Activated CD4-positive, alpha-beta memory T cell treated with anti-CD3 and anti-CD28 coated beads, Interleukin-2, amount 10 ng/mL, durations not matched to agents 7 days and 5 days (primary cell): ENCODE measurements at regions not wholly inside any gene's neighbourhood (a gene's known extent, or its start where the extent isn't known, plus 50 kb on each side); places are given as distances from the start of the nearest gene placed in this dataset.

Experiments
- CTCF ChIA-PET: fragments of 350-600 bp; sonication (Branson Sonifier 250); formaldehyde crosslinking; loops from one replicate; lab custom pipeline; 2021; ENCODE audit warnings: antibody characterized with exemption, inconsistent platforms; lab: Charles Lee
- POLR2A ChIA-PET: fragments of 350-600 bp; sonication (Branson Sonifier 250); formaldehyde crosslinking; loops from one replicate; lab custom pipeline; 2021; ENCODE audit warnings: antibody characterized with exemption; lab: Charles Lee
- DNase-seq: peaks from one replicate; pipeline ENCODE4 v3.0.0-alpha.2; 2020
- H3K27ac Mint-ChIP-seq: one replicate; pipeline ENCODE4 v1.8.0; 2021; ENCODE audit warnings: mild to moderate bottlenecking, mixed read lengths
- H3K27me3 Mint-ChIP-seq: one replicate; pipeline ENCODE4 v1.8.0; 2021; ENCODE audit warnings: mixed read lengths
- H3K36me3 Mint-ChIP-seq: one replicate; pipeline ENCODE4 v1.8.0; 2021; ENCODE audit warnings: low read depth, mixed read lengths
- H3K4me1 Mint-ChIP-seq: one replicate; pipeline ENCODE4 v1.8.0; 2021; ENCODE audit warnings: mixed read lengths
- H3K4me3 Mint-ChIP-seq: one replicate; pipeline ENCODE4 v1.8.0; 2021; ENCODE audit warnings: mild to moderate bottlenecking, mixed read lengths
- H3K9me3 Mint-ChIP-seq: one replicate; pipeline ENCODE4 v1.8.0; 2021; ENCODE audit warnings: mixed read lengths

GRCh38 chr9:20291201-20291600 lies 331.1 kb downstream of the MLLT3 start:
- ChIA-PET CTCF (no interaction called here), POLR2A (no interaction called here)
- Mint-ChIP-seq H3K9me3 (peaks cover 18% of the 10 kb centered on the region), H3K27me3 (no peaks in the 10 kb centered on the region), H3K4me1 (peaks cover 2% of the 10 kb centered on the region), H3K27ac (no peak overlapping the region), H3K36me3 (peaks cover 9% of the 10 kb centered on the region), H3K4me3 (no peak overlapping the region)
- no peak for DNase-seq

- peaks cover 18% of the 10 kb centered on the region for H3K9me3 Mint-ChIP-seq
- peaks cover 9% of the 10 kb centered on the region for H3K36me3 Mint-ChIP-seq
- H3K27ac Mint-ChIP-seq: no peak overlapping the region
- peaks cover 7% of the 10 kb centered on the region for H3K4me1 Mint-ChIP-seq
- CTCF ChIA-PET: no interaction called here
- no peak for DNase-seq
- POLR2A ChIA-PET: no interaction called here
- no peak overlapping the region for H3K4me3 Mint-ChIP-seq
- no peaks in the 10 kb centered on the region for H3K27me3 Mint-ChIP-seq
These were observed 332.0 kb downstream of the MLLT3 start for GRCh38 chr9:20290257-20290656.

- POLR2A ChIA-PET: no interaction called here
- Mint-ChIP-seq H3K9me3 (peaks cover 18% of the 10 kb centered on the region), H3K27me3 (no peaks in the 10 kb centered on the region), H3K27ac (no peak overlapping the region), H3K4me3 (no peak overlapping the region), H3K4me1 (peaks cover 7% of the 10 kb centered on the region), H3K36me3 (peaks cover 9% of the 10 kb centered on the region)
- CTCF ChIA-PET: no interaction called here
- no peak for DNase-seq
These were observed 332.8 kb downstream of the MLLT3 start for GRCh38 chr9:20289423-20290010.

GRCh38 chr9:20286969-20287368 lies 335.3 kb downstream of the MLLT3 start:
- CTCF ChIA-PET: no interaction called here
- Mint-ChIP-seq H3K36me3 (peaks cover 7% of the 10 kb centered on the region), H3K27ac (no peak overlapping the region), H3K9me3 (peaks cover 16% of the 10 kb centered on the region), H3K4me1 (peaks cover 7% of the 10 kb centered on the region), H3K4me3 (no peak overlapping the region), H3K27me3 (no peaks in the 10 kb centered on the region)
- POLR2A ChIA-PET: interaction anchor here (0.5 kb wide), 1 partner anchor 1742 kb away, joined by 4 read pairs; no protein-coding TSS in a partner anchor
- DNase-seq: no peak

GRCh38 chr9:20286154-20286700 lies 336.1 kb downstream of the MLLT3 start:
- POLR2A ChIA-PET: no interaction called here
- peaks cover 12% of the 10 kb centered on the region for H3K9me3 Mint-ChIP-seq
- H3K4me1 Mint-ChIP-seq: peaks cover 7% of the 10 kb centered on the region
- no peak overlapping the region for H3K27ac Mint-ChIP-seq
- no peak for DNase-seq
- CTCF ChIA-PET: interaction anchor here (0.6 kb wide), 1 partner anchor 338 kb away, joined by 3 read pairs; no protein-coding TSS in a partner anchor
- peaks cover 4% of the 10 kb centered on the region for H3K36me3 Mint-ChIP-seq
- no peak overlapping the region for H3K4me3 Mint-ChIP-seq
- H3K27me3 Mint-ChIP-seq: no peaks in the 10 kb centered on the region

GRCh38 chr9:20284601-20285289 lies 337.6 kb downstream of the MLLT3 start:
- Mint-ChIP-seq H3K27ac (no peak overlapping the region), H3K4me1 (peaks cover 15% of the 10 kb centered on the region), H3K36me3 (peaks cover 3% of the 10 kb centered on the region), H3K4me3 (no peak overlapping the region), H3K9me3 (peaks cover 11% of the 10 kb centered on the region), H3K27me3 (no peaks in the 10 kb centered on the region)
- ChIA-PET CTCF (interaction anchor here (1.3 kb wide), 1 partner anchor 15 kb away, joined by 4 read pairs; no protein-coding TSS in a partner anchor), POLR2A (no interaction called here)
- DNase-seq: no peak

- DNase-seq: no peak
- CTCF ChIA-PET: no interaction called here
- H3K36me3 Mint-ChIP-seq: peaks cover 18% of the 10 kb centered on the region
These were observed 342.0 kb downstream of the MLLT3 start for GRCh38 chr9:20280330-20280729.

GRCh38 chr9:20276762-20277161 lies 345.5 kb downstream of the MLLT3 start:
- peaks cover 56% of the 10 kb centered on the region for H3K9me3 Mint-ChIP-seq
- DNase-seq: no peak
- CTCF ChIA-PET: no interaction called here
- H3K27me3 Mint-ChIP-seq: peaks cover 1% of the 10 kb centered on the region
- H3K4me1 Mint-ChIP-seq: peaks cover 20% of the 10 kb centered on the region
- H3K4me3 Mint-ChIP-seq: no peak overlapping the region
- H3K36me3 Mint-ChIP-seq: peaks cover 34% of the 10 kb centered on the region
- no peak overlapping the region for H3K27ac Mint-ChIP-seq
- POLR2A ChIA-PET: no interaction called here

More at GRCh38 chr9:20280330-20280729, 342.0 kb downstream of the MLLT3 start:
- H3K4me1 Mint-ChIP-seq: peaks cover 9% of the 10 kb centered on the region
- H3K4me3 Mint-ChIP-seq: no peak overlapping the region
- H3K9me3 Mint-ChIP-seq: peaks cover 39% of the 10 kb centered on the region
- POLR2A ChIA-PET: interaction anchor here (1.0 kb wide), 1 partner anchor 69 kb away, joined by 3 read pairs; no protein-coding TSS in a partner anchor
- no peaks in the 10 kb centered on the region for H3K27me3 Mint-ChIP-seq
- no peak overlapping the region for H3K27ac Mint-ChIP-seq

GRCh38 chr9:20271723-20272122 lies 350.6 kb downstream of the MLLT3 start:
- Mint-ChIP-seq H3K36me3 (peaks cover 23% of the 10 kb centered on the region), H3K9me3 (peaks cover 39% of the 10 kb centered on the region), H3K4me3 (no peak overlapping the region), H3K27ac (no peak overlapping the region), H3K27me3 (peaks cover 1% of the 10 kb centered on the region), H3K4me1 (peaks cover 24% of the 10 kb centered on the region)
- ChIA-PET POLR2A (no interaction called here), CTCF (no interaction called here)
- DNase-seq: no peak

- no peak overlapping the region for H3K4me3 Mint-ChIP-seq
- POLR2A ChIA-PET: no interaction called here
- H3K27me3 Mint-ChIP-seq: peaks cover 1% of the 10 kb centered on the region
- CTCF ChIA-PET: no interaction called here
- peaks cover 25% of the 10 kb centered on the region for H3K36me3 Mint-ChIP-seq
- no peak overlapping the region for H3K27ac Mint-ChIP-seq
- peaks cover 37% of the 10 kb centered on the region for H3K9me3 Mint-ChIP-seq
- no peak for DNase-seq
- H3K4me1 Mint-ChIP-seq: peaks cover 24% of the 10 kb centered on the region
These were observed 351.2 kb downstream of the MLLT3 start for GRCh38 chr9:20271096-20271495.

GRCh38 chr9:20270161-20270560 lies 352.1 kb downstream of the MLLT3 start:
- H3K4me3 Mint-ChIP-seq: no peak overlapping the region
- ChIA-PET POLR2A (no interaction called here), CTCF (no interaction called here)
- H3K36me3 Mint-ChIP-seq: peaks cover 21% of the 10 kb centered on the region
- H3K27ac Mint-ChIP-seq: no peak overlapping the region
- peaks cover 32% of the 10 kb centered on the region for H3K9me3 Mint-ChIP-seq
- H3K4me1 Mint-ChIP-seq: peaks cover 24% of the 10 kb centered on the region
- H3K27me3 Mint-ChIP-seq: peaks cover 1% of the 10 kb centered on the region
- DNase-seq: no peak

GRCh38 chr9:20269620-20270019 lies 352.7 kb downstream of the MLLT3 start:
- H3K4me1 Mint-ChIP-seq: peaks cover 24% of the 10 kb centered on the region
- H3K9me3 Mint-ChIP-seq: peaks cover 30% of the 10 kb centered on the region
- peaks cover 17% of the 10 kb centered on the region for H3K36me3 Mint-ChIP-seq
- H3K27me3 Mint-ChIP-seq: peaks cover 1% of the 10 kb centered on the region
- DNase-seq: no peak
- ChIA-PET CTCF (no interaction called here), POLR2A (no interaction called here)
- no peak overlapping the region for H3K4me3 Mint-ChIP-seq
- no peak overlapping the region for H3K27ac Mint-ChIP-seq

- Mint-ChIP-seq H3K27ac (no peak overlapping the region), H3K4me3 (no peak overlapping the region), H3K4me1 (peaks cover 4% of the 10 kb centered on the region), H3K27me3 (no peaks in the 10 kb centered on the region), H3K36me3 (peaks cover 7% of the 10 kb centered on the region), H3K9me3 (peaks cover 19% of the 10 kb centered on the region)
- ChIA-PET POLR2A (no interaction called here), CTCF (no interaction called here)
- DNase-seq: no peak
These were observed 357.4 kb downstream of the MLLT3 start for GRCh38 chr9:20264896-20265295.
